Activated CD8-positive, alpha-beta memory T cell treated with anti-CD3 and anti-CD28 coated beads, Interleukin-2, amount 10 ng/mL, durations not matched to agents 7 days and 5 days (primary cell): ENCODE measurements at regions not wholly inside any gene's neighbourhood (a gene's known extent, or its start where the extent isn't known, plus 50 kb on each side); places are given as distances from the start of the nearest gene placed in this dataset.

Experiments
- ATAC-seq: fragments of 150-1000 bp; cut with Tn5 transposase; one replicate; pipeline ENCODE4 v1.10.0; 2021; ENCODE audit warnings: moderate library complexity
- CTCF ChIA-PET: fragments of 350-600 bp; sonication (Branson Sonifier 250); formaldehyde crosslinking; loops from one replicate; lab custom pipeline; 2021; ENCODE audit warnings: antibody characterized with exemption; lab: Charles Lee
- DNase-seq: peaks from one replicate; pipeline ENCODE4 v3.0.0-alpha.2; 2020
- H3K27ac Mint-ChIP-seq: one replicate; pipeline ENCODE4 v1.8.0; 2021; ENCODE audit warnings: mild to moderate bottlenecking, mixed read lengths
- H3K27me3 Mint-ChIP-seq: one replicate; pipeline ENCODE4 v1.8.0; 2021; ENCODE audit warnings: mixed read lengths
- H3K36me3 Mint-ChIP-seq: one replicate; pipeline ENCODE4 v1.8.0; 2021; ENCODE audit warnings: mild to moderate bottlenecking, mixed read lengths
- H3K4me1 Mint-ChIP-seq: one replicate; pipeline ENCODE4 v1.8.0; 2021; ENCODE audit warnings: mixed read lengths
- H3K4me3 Mint-ChIP-seq: one replicate; pipeline ENCODE4 v1.8.0; 2021; ENCODE audit warnings: mild to moderate bottlenecking, moderate library complexity, mixed read lengths
- H3K9me3 Mint-ChIP-seq: one replicate; pipeline ENCODE4 v1.8.0; 2022; ENCODE audit warnings: low read depth, mixed read lengths

DNA sequence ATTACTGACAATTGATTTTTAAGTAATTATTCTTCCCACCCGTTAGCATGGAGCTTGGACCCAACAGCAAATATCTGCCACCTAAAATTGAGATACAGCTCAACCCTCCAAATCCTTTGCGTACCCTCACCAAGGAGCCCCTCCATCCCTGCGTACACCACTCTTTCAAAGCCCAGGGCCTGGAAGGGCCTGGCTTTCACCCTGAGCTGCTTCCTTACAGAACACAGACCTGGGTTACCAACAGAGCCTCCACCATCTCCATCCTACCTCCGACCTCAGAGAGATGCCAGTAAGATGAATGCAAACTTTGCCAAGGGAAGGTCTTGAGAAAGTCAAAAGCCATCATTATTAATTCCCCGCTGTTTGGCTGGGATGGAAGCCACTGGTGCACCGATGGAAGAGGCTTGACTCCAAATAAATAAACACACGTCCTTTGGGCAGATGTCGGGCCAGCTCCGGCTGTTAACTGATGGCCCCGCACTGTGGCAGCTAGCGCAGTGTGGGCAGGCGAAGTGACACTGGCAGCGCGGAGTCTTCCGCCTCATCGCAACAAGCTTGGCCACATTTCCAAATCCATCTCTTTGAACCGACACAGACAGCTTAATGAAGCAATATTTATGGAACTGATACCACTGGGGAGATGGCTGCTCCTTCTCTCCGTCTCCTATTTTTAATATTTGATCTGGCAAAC is 150.2 kb upstream of the VSTM2B start:
- Mint-ChIP-seq H3K27me3 (peaks cover 15% of the 10 kb centered on the region), H3K4me1 (no peaks in the 10 kb centered on the region), H3K9me3 (no peaks in the 10 kb centered on the region), H3K27ac (no peak overlapping the region), H3K36me3 (no peaks in the 10 kb centered on the region), H3K4me3 (no peak overlapping the region)
- DNase-seq (peak; percentile 15), ATAC-seq (no peak)
- CTCF ChIA-PET: no interaction called here

DNA sequence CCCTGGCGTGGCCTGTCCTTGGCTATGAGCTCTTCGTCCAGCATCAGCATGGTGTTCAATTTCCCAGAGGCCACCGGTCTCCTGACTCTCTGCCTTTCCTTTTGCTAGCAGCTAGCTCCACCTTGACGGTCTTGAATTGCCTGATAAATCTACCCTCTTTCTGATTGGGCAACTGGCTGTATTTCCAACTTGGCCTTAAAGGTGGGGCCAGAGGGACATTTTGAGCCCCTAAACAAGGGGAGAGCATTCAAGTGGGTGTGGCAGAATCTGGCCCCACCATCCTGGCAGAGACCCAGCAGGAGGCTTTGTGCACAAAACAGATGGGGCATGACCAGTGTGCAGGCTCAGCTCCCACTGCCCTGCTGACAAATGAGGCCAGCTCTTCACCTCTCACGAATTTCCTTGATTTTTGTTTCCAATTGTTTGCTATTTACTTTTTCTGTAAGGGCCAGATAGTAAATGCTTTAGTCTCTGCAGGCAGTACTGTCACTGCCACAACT is 148.9 kb upstream of the VSTM2B start:
- H3K27ac Mint-ChIP-seq: no peak overlapping the region
- no peaks in the 10 kb centered on the region for H3K36me3 Mint-ChIP-seq

DNA sequence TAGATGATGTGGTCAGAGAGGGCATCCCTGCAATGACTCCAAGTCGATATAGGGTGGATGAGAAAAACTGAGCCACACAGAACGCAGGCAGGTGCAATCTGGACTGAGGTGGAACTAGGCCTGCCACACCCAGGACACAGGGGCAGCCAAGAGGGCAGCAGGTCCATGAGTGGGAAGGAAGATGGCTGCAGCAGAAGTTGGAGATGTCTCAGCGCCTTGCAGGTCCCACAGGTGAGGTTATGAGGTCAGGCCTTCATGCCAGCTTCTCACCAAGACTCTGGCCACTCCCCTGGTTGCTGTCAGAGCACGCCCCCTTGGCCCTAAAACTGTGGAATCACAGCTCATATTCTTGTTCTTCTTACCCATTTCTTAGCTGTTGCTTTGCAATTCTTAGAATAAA is 147.7 kb upstream of the VSTM2B start:
- H3K4me1 Mint-ChIP-seq: no peaks in the 10 kb centered on the region
- no peak overlapping the region for H3K4me3 Mint-ChIP-seq
- peaks cover 15% of the 10 kb centered on the region for H3K27me3 Mint-ChIP-seq
- CTCF ChIA-PET: no interaction called here
- peak; percentile 11 for DNase-seq
- H3K36me3 Mint-ChIP-seq: no peaks in the 10 kb centered on the region
- no peaks in the 10 kb centered on the region for H3K9me3 Mint-ChIP-seq
- H3K27ac Mint-ChIP-seq: no peak overlapping the region
- ATAC-seq: no peak

More for the DNA sequence above, 148.9 kb upstream of the VSTM2B start:
- ATAC-seq (no peak), DNase-seq (peak; percentile 25)
- H3K27me3 Mint-ChIP-seq: peaks cover 15% of the 10 kb centered on the region
- H3K4me1 Mint-ChIP-seq: no peaks in the 10 kb centered on the region
- H3K9me3 Mint-ChIP-seq: no peaks in the 10 kb centered on the region
- no peak overlapping the region for H3K4me3 Mint-ChIP-seq
- CTCF ChIA-PET: no interaction called here

DNA sequence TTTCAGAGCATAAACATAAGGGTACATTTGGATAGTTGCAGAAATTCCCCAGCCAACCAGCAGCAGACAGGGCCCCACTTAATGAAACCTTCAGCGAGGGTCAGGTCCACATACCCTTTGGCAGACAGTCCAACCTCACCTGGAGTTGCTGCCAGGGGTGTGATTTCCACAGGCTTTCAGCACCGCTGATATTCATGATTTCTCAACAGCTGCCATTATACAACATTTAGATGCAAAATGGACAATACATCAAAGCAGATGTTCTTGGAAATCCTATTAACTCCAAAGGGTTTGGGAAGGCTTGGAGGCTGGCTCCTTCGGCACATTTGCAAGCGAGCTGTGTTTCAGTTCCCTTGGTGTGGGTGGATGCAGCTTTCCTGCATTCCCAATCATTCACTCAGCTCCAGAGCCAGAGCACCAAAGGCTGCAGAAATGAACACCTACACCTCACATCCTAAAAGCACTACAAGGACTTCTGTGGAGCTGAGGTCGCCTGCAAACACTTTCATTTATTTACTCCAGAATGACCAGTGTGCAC is 147.2 kb upstream of the VSTM2B start:
- no peaks in the 10 kb centered on the region for H3K9me3 Mint-ChIP-seq
- CTCF ChIA-PET: no interaction called here
- peak; percentile 32 for DNase-seq
- H3K27me3 Mint-ChIP-seq: peaks cover 15% of the 10 kb centered on the region
- ATAC-seq: no peak
- H3K27ac Mint-ChIP-seq: no peak overlapping the region
- H3K4me3 Mint-ChIP-seq: no peak overlapping the region
- H3K4me1 Mint-ChIP-seq: no peaks in the 10 kb centered on the region
- no peaks in the 10 kb centered on the region for H3K36me3 Mint-ChIP-seq

DNA sequence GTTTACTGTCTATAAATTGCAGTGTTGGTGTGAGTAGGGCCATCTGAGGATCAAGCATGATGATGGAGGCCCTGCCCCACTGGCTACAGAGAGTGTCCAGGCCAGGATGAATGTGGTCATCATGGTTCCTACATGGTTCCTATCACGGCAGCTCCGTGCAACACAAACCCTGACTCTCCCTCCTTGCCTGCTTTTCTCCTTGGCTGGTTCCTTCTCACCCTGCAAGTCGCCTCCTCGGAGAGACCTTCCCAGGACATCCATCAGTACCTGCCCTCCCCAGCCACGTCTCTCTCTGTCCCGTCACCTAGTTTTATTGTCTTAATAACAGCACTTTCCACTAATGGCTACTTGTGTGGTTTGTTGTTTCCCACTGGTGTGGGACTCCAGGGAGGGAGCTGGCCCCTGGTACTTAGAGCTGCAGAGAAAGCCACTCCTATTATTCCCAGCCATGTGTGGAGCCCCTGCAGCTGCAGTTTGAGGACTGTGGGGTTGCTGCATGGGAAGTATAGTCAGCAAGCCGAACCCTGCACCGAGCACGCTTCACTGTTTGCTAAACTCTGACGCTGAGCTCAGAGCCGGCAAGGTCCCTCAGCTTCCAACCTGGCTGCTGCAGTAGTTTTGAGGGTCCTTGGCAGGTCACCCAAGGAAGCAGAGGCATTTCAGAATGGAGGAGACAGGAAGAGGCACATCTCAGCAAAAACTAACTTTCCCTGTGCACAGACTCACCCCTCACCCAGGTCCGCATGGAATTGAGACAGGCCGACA is 146.4 kb upstream of the VSTM2B start:
- Mint-ChIP-seq H3K4me1 (no peaks in the 10 kb centered on the region), H3K27ac (no peak overlapping the region), H3K27me3 (peaks cover 15% of the 10 kb centered on the region), H3K36me3 (no peaks in the 10 kb centered on the region), H3K9me3 (no peaks in the 10 kb centered on the region), H3K4me3 (no peak overlapping the region)
- CTCF ChIA-PET: no interaction called here
- peak; percentile 15 for DNase-seq
- ATAC-seq: no peak

DNA sequence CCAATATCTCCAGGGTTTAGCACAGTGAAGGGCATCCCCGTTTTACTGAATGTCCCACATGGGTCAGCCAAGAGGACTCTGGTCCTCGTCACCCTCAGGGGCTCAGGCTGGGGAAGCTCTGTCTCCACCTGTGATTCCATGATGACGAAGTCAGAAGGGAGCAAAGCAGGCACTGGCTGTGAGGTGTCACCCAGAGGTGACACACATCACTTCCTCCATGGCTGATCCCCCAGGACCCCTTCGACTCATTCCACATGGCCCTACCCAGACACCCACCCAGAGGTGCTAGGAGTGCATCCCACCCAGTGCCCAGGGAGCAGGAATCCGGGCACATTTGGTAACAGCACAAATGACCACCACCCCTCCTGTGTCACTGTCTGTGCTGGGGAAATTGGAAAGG is 145.2 kb upstream of the VSTM2B start:
- CTCF ChIA-PET: no interaction called here
- Mint-ChIP-seq H3K36me3 (no peaks in the 10 kb centered on the region), H3K27ac (no peak overlapping the region), H3K27me3 (peaks cover 15% of the 10 kb centered on the region), H3K9me3 (no peaks in the 10 kb centered on the region), H3K4me1 (no peaks in the 10 kb centered on the region), H3K4me3 (no peak overlapping the region)
- ATAC-seq (no peak), DNase-seq (no peak)

DNA sequence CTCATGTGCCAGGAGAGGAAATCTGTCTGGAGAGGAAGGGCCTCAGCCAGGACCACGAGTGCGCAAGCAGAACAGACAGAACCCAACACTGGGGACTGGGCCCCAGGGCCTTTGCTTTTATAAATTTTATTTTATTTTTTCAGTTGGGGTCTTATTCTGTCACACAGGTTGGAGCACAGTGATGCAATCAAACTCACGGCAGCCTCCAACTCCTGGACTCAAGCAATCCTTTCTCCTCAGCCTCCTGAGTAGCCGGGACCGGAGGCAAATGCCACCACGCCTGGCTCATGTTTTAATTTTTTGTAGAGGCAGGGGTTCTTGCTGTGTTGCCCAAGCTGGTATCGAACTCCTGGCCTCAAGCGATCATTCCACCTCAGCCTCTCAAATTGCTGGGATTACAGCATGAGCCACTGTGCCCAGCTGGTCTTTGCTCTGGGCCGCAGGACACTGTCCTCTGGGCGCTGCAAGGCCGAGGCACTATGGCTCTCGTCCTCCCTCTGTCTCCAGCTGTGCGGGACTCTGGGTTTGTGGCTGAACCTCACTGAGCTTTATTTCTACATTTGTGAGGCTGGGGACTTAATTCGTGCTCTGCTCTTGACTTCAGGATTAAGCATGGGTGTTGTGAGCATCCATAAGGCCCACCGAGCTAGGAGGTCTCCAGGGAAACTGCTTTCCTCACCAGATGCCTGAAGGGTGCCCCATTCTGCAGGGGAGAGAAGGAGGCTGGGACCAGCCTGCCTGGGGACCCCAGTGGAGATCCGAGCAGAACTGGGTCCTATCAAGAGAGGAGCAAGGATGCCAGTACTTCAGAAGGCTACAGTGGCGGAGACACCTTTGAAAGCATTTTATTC is 144.2 kb upstream of the VSTM2B start:
- Mint-ChIP-seq H3K4me1 (no peaks in the 10 kb centered on the region), H3K27ac (no peak overlapping the region), H3K4me3 (no peak overlapping the region), H3K36me3 (no peaks in the 10 kb centered on the region), H3K9me3 (no peaks in the 10 kb centered on the region), H3K27me3 (peaks cover 15% of the 10 kb centered on the region)
- CTCF ChIA-PET: no interaction called here
- DNase-seq: no peak
- ATAC-seq: no peak

DNA sequence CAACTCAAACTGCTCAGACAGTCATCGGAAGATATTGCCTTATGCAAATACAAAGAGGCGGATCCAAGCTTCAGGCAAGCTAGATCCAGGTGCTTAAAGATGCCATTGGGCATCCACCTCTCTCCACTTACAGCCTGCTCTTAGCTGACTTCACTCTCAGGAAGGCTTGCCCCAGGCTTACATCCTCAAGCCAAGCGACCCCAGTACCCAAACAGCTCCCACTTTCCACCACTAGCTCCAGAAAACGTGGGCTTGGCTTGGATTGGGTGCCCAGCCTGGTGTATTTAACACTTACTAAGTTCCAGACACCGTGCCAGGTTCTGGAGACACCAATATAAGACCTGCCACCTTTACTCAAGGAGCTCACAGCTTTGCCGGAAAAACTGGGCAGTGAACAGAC is 142.1 kb upstream of the VSTM2B start:
- H3K9me3 Mint-ChIP-seq: no peaks in the 10 kb centered on the region
- H3K27ac Mint-ChIP-seq: no peak overlapping the region
- H3K4me3 Mint-ChIP-seq: no peak overlapping the region
- H3K4me1 Mint-ChIP-seq: no peaks in the 10 kb centered on the region
- no peaks in the 10 kb centered on the region for H3K36me3 Mint-ChIP-seq
- peaks cover 15% of the 10 kb centered on the region for H3K27me3 Mint-ChIP-seq
- CTCF ChIA-PET: no interaction called here
- ATAC-seq (no peak), DNase-seq (no peak)

DNA sequence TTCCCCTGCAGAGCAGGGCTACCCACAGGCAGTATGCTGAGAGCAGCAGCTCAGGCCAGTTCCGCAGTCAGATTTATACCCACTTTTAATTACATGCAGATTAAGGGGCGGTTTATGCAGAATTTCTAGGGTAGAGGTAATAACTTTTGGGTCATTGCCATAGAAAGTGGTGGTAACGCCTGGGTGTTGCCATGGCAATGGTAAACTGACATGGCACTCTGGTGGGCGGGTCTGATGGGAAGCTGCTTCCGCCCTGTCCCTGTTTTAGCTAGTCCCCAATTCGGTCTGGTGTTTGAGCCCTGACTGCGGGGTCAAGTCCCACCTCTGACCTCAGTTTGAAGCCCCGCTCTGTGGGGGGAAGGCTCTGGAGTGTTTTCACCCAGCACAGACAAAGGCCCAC is 141.1 kb upstream of the VSTM2B start:
- no peak overlapping the region for H3K27ac Mint-ChIP-seq
- ATAC-seq (no peak), DNase-seq (no peak)
- CTCF ChIA-PET: no interaction called here
- no peaks in the 10 kb centered on the region for H3K36me3 Mint-ChIP-seq
- H3K27me3 Mint-ChIP-seq: peaks cover 9% of the 10 kb centered on the region
- H3K9me3 Mint-ChIP-seq: no peaks in the 10 kb centered on the region
- H3K4me1 Mint-ChIP-seq: no peaks in the 10 kb centered on the region
- H3K4me3 Mint-ChIP-seq: no peak overlapping the region

DNA sequence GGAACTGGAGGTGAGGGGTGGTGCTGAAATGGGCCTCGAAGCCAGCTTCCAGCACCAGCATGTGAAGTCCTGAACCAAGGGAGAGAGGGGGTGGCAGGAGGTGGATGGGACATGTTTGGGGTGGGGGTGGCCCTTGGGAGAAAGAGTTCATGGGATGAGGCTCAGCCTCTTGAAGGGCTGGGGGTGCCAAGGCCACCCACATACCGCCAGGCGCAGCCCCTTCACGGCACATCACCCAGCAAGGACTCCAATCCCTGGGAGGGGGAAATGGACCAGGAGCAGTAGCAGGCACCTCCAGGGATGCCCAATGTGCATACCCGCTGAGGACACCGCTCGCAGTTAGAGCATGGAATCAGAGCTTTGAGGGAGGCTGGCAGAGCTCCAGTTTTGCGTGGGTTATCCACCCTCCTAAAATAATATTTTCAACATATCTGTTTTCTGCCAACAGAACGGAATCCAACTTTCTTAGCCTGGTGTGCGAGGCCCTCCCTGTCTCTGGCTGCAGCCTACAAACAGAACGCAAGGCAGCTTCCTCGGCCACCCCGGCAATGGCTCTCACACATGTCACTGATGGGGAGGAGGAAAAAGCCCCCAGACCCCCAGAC is 140.5 kb upstream of the VSTM2B start:
- H3K9me3 Mint-ChIP-seq: no peaks in the 10 kb centered on the region
- no peaks in the 10 kb centered on the region for H3K4me1 Mint-ChIP-seq
- DNase-seq (no peak), ATAC-seq (no peak)
- peaks cover 2% of the 10 kb centered on the region for H3K27me3 Mint-ChIP-seq
- H3K27ac Mint-ChIP-seq: no peak overlapping the region
- no peak overlapping the region for H3K4me3 Mint-ChIP-seq
- H3K36me3 Mint-ChIP-seq: no peaks in the 10 kb centered on the region
- CTCF ChIA-PET: no interaction called here

GRCh38 chr19:29386970-29387369 is 138.8 kb upstream of the VSTM2B start:
- ATAC-seq (no peak), DNase-seq (no peak)
- Mint-ChIP-seq H3K4me3 (no peak overlapping the region), H3K36me3 (no peaks in the 10 kb centered on the region), H3K27me3 (no peaks in the 10 kb centered on the region), H3K4me1 (no peaks in the 10 kb centered on the region), H3K9me3 (peaks cover 2% of the 10 kb centered on the region), H3K27ac (no peak overlapping the region)
- CTCF ChIA-PET: no interaction called here

DNA sequence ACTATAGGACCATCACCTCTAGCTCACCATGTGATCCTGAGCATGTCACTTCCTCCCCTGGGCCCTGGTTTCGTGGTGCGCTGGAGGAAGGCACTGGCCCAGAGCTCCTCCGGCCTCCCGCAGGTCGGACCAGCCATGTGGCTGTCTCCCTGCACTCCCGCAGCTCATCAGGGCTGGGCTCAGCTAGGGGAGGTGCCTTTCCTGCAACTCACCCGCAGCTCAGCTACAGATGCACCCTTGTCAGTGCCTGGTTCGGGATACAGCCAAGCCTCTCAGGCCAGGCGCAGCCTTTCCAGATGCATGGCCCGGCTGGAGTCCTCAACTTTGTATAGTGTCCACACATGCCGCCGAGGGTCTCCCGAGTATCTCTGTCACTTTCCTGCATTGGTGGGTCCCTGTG is 138.2 kb upstream of the VSTM2B start:
- CTCF ChIA-PET: no interaction called here
- no peak for ATAC-seq

GRCh38 chr19:29389495-29389894 is 136.3 kb upstream of the VSTM2B start:
- CTCF ChIA-PET: no interaction called here
- ATAC-seq (no peak), DNase-seq (no peak)
- Mint-ChIP-seq H3K36me3 (no peaks in the 10 kb centered on the region), H3K4me1 (no peaks in the 10 kb centered on the region), H3K4me3 (no peak overlapping the region), H3K9me3 (peaks cover 2% of the 10 kb centered on the region), H3K27me3 (no peaks in the 10 kb centered on the region), H3K27ac (no peak overlapping the region)

More for the DNA sequence above, 138.2 kb upstream of the VSTM2B start:
- no peaks in the 10 kb centered on the region for H3K27me3 Mint-ChIP-seq
- no peaks in the 10 kb centered on the region for H3K36me3 Mint-ChIP-seq
- no peaks in the 10 kb centered on the region for H3K4me1 Mint-ChIP-seq
- DNase-seq: no peak
- H3K27ac Mint-ChIP-seq: no peak overlapping the region
- H3K4me3 Mint-ChIP-seq: no peak overlapping the region
- H3K9me3 Mint-ChIP-seq: peaks cover 2% of the 10 kb centered on the region
